Keratinocyte (primary cell): ENCODE measurements at regions not wholly inside any gene's neighbourhood (a gene's known extent, or its start where the extent isn't known, plus 50 kb on each side); places are given as distances from the start of the nearest gene placed in this dataset.

Experiments used
- DNase-seq: peaks from one replicate; pipeline ENCODE4 v3.0.0-alpha.2; 2011; ENCODE audit warnings: low read depth, missing footprints, low spot score
- FAIRE-seq: peaks from 2 replicates; lab custom pipeline; 2011; peaks lifted over from hg19 to GRCh38; lab: Jason Lieb, UNC
- H2AFZ ChIP-seq: 2 replicates; pipeline ENCODE4 v1.6.0; 2012; ENCODE audit warnings: low read length, control low read depth, inconsistent platforms; ENCODE audit not compliant: control insufficient read depth
- H3K27ac ChIP-seq: 2 replicates; pipeline ENCODE4 v1.5.1; 2011; ENCODE audit warnings: low read length; ENCODE audit not compliant: control insufficient read depth, insufficient read depth
- H3K27me3 ChIP-seq: 3 replicates; pipeline ENCODE4 v1.6.0; 2011; ENCODE audit warnings: low read length; ENCODE audit not compliant: control insufficient read depth, insufficient read depth; ENCODE audit errors: extremely low read depth
- H3K36me3 ChIP-seq, 2 experiments: 2 replicates in 1 of 2; 3 replicates in 1 of 2; pipeline ENCODE4 v1.5.1; 2011; ENCODE audit warnings: low read length in 2 of 2, mild to moderate bottlenecking in 1 of 2; ENCODE audit not compliant: control insufficient read depth in 2 of 2, insufficient read depth in 2 of 2; ENCODE audit errors: extremely low read depth in 1 of 2
- H3K4me1 ChIP-seq: 3 replicates; pipeline ENCODE4 v1.5.1; 2011; ENCODE audit warnings: low read length; ENCODE audit not compliant: control insufficient read depth, insufficient read depth; ENCODE audit errors: extremely low read depth
- H3K4me2 ChIP-seq: 3 replicates; pipeline ENCODE4 v1.6.0; 2011; ENCODE audit warnings: low read depth, low read length; ENCODE audit not compliant: control insufficient read depth, insufficient read depth; ENCODE audit errors: extremely low read depth
- H3K4me3 ChIP-seq, 3 experiments: fragments of 200-600 bp in 1 of 3; sonication (generic) in 1 of 3; 2 replicates in 2 of 3; 3 replicates in 1 of 3; pipeline ENCODE4 v1.5.1; 2011 to 2016; ENCODE audit warnings: low read length in 3 of 3, mild to moderate bottlenecking in 3 of 3, control low read depth in 2 of 3, inconsistent platforms in 1 of 3, low read depth in 1 of 3, mixed read lengths in 1 of 3, mixed run types in 1 of 3, moderate library complexity in 1 of 3; ENCODE audit not compliant: control insufficient read depth in 2 of 3, insufficient read depth in 2 of 3; ENCODE audit errors: extremely low read depth in 1 of 3
- H3K79me2 ChIP-seq: 2 replicates; pipeline ENCODE4 v1.6.0; 2012; ENCODE audit warnings: low read length; ENCODE audit not compliant: control insufficient read depth, insufficient read depth
- H3K9ac ChIP-seq: 3 replicates; pipeline ENCODE4 v1.6.0; 2011; ENCODE audit warnings: low read length; ENCODE audit not compliant: control insufficient read depth, insufficient read depth; ENCODE audit errors: extremely low read depth
- H3K9me1 ChIP-seq: 3 replicates; pipeline ENCODE4 v1.6.0; 2011; ENCODE audit warnings: low read length; ENCODE audit not compliant: control insufficient read depth, insufficient read depth; ENCODE audit errors: extremely low read depth
- H3K9me3 ChIP-seq: 2 replicates; pipeline ENCODE4 v1.5.1; 2012; ENCODE audit warnings: low read depth, low read length; ENCODE audit not compliant: control insufficient read depth
- H4K20me1 ChIP-seq: 3 replicates; pipeline ENCODE4 v1.6.0; 2011; ENCODE audit warnings: low read length; ENCODE audit not compliant: control insufficient read depth, insufficient read depth; ENCODE audit errors: extremely low read depth
- CTCF ChIP-seq, 3 experiments: IDR thresholded peaks in 1 of 3; conservative IDR thresholded peaks in 1 of 3; optimal IDR thresholded peaks in 1 of 3; 2 replicates in 2 of 3; 3 replicates in 1 of 3; pipeline versions ENCODE3 to v1.5.1; 2011; ENCODE audit warnings: low read length in 3 of 3, mild to moderate bottlenecking in 3 of 3, moderate library complexity in 2 of 3, control low read depth in 1 of 3, inconsistent platforms in 1 of 3; ENCODE audit not compliant: insufficient read depth in 2 of 3; ENCODE audit errors: extremely low read depth in 1 of 3
- EZH2 ChIP-seq: IDR thresholded peaks from one replicate; pipeline ENCODE4 v1.6.1; 2012; ENCODE audit warnings: inconsistent platforms, mild to moderate bottlenecking, low read length, moderate library complexity
- dilution Hi-C: fragments of 300-500 bp; cut with MboI; formaldehyde crosslinking; loops from one replicate; pipeline ENCODE4 v1.7.0; 2020; ENCODE audit warnings: low sequenced_read_pairs; ENCODE audit not compliant: extremely low pct_ligation_motif_present

- no peaks in the 10 kb centered on the region for H4K20me1 ChIP-seq
- no peaks in the 10 kb centered on the region for H3K36me3 ChIP-seq
- TF ChIP-seq CTCF (optimal IDR thresholded peaks at IDR 0.05 in 1 of 3, IDR thresholded peaks at IDR 0.05 in 1 of 3, conservative IDR thresholded peaks at IDR 0.05 in 1 of 3; ENCODE audit: extremely low read depth in 1 of 3, insufficient read depth in 2 of 3, low read length in 3 of 3) (no peak), EZH2 (no peak)
- no peak overlapping the region for H3K9ac ChIP-seq
- no peaks in the 10 kb centered on the region for H3K9me3 ChIP-seq
- H3K4me1 ChIP-seq = no peaks in the 10 kb centered on the region
- no peak overlapping the region for H3K4me2 ChIP-seq
- no peaks in the 10 kb centered on the region for H3K27me3 ChIP-seq
- H3K27ac ChIP-seq = no peak overlapping the region
- no peaks in the 10 kb centered on the region for H3K9me1 ChIP-seq
- no peak overlapping the region for H2AFZ ChIP-seq
- FAIRE-seq (no peak), DNase-seq (no peak)
- H3K4me3 ChIP-seq = no peak overlapping the region
- H3K79me2 ChIP-seq = no peaks in the 10 kb centered on the region
- dilution Hi-C loops = no loop called here
Measured at GRCh38 chr4:181008164-181008563, 1235.0 kb upstream of the TENM3 start.

DNA sequence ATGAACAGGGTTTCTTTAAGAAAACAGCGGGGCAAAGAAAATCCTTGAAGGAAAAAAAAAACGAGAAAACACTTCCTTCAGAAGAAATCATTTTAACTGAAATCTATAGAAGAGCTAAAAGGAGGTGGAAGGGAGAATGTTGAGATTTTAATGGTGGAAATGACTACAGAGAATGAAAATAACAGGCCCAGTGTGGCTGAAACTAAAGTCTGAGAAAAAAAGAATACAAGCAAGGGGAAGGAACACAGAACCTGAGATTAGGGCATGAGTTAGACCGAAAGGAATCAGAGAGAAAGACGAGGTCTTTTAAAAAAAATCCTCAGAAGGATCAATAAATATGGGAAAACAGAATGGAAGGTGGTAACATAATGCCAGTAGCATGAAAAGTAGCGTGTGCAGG is 1230.0 kb upstream of the TENM3 start:
- no peaks in the 10 kb centered on the region for H3K9me1 ChIP-seq
- H3K36me3 ChIP-seq = no peaks in the 10 kb centered on the region
- no peaks in the 10 kb centered on the region for H3K27me3 ChIP-seq
- no peak overlapping the region for H2AFZ ChIP-seq
- no peak overlapping the region for H3K9ac ChIP-seq
- H3K9me3 ChIP-seq = no peaks in the 10 kb centered on the region
- no peaks in the 10 kb centered on the region for H3K4me1 ChIP-seq
- dilution Hi-C loops = no loop called here
- TF ChIP-seq EZH2 (no peak), CTCF (optimal IDR thresholded peaks at IDR 0.05 in 1 of 3, IDR thresholded peaks at IDR 0.05 in 1 of 3, conservative IDR thresholded peaks at IDR 0.05 in 1 of 3; ENCODE audit: extremely low read depth in 1 of 3, insufficient read depth in 2 of 3, low read length in 3 of 3) (no peak)
- no peak overlapping the region for H3K27ac ChIP-seq
- DNase-seq (no peak), FAIRE-seq (no peak)
- H3K4me3 ChIP-seq = no peak overlapping the region
- no peak overlapping the region for H3K4me2 ChIP-seq
- H3K79me2 ChIP-seq = no peaks in the 10 kb centered on the region
- no peaks in the 10 kb centered on the region for H4K20me1 ChIP-seq
